ENCODE measurements at regions not wholly inside any gene's neighbourhood (a gene's known extent, or its start where the extent isn't known, plus 50 kb on each side); places are given as distances from the start of the nearest gene placed in this dataset.

DNA sequence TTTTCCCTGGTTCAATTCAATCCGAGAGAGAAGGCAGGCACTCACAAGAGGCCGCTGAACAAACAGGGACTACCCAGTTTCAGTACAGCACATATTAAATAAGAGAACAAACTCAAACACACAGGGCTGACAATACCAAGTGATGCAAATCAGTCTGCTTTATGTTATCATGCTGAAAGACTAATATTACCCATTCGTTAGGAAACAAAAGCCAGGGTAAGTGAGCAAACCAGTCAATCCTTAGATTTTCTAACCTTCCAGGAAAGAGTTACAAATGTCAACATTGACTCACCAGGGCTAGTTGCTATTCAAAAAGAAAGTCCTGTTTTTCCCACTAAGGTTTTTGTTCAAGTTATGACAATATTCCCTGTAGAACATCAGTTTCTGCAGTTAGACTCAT, 246.2 kb downstream of the C12orf42 start:
- H3K4me1 ChIP-seq = no peaks in the 10 kb centered on the region
- H3K27ac ChIP-seq = no peak overlapping the region
- no peak overlapping the region for H3K4me3 ChIP-seq
- no peaks in the 10 kb centered on the region for H3K36me3 ChIP-seq
- TF ChIP-seq, protein P1, sequence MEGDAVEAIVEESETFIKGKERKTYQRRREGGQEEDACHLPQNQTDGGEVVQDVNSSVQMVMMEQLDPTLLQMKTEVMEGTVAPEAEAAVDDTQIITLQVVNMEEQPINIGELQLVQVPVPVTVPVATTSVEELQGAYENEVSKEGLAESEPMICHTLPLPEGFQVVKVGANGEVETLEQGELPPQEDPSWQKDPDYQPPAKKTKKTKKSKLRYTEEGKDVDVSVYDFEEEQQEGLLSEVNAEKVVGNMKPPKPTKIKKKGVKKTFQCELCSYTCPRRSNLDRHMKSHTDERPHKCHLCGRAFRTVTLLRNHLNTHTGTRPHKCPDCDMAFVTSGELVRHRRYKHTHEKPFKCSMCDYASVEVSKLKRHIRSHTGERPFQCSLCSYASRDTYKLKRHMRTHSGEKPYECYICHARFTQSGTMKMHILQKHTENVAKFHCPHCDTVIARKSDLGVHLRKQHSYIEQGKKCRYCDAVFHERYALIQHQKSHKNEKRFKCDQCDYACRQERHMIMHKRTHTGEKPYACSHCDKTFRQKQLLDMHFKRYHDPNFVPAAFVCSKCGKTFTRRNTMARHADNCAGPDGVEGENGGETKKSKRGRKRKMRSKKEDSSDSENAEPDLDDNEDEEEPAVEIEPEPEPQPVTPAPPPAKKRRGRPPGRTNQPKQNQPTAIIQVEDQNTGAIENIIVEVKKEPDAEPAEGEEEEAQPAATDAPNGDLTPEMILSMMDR (IDR thresholded peaks at IDR 0.05) = no peak
- no peak for TF ChIP-seq POLR2A (IDR thresholded peaks at IDR 0.05)
- no peak for TF ChIP-seq EP300 (IDR thresholded peaks at IDR 0.05; ENCODE audit: low read depth)
- no peak for TF ChIP-seq POLR2AphosphoS5 (IDR thresholded peaks at IDR 0.05)
- no peak for DNase-seq
- no peaks in the 10 kb centered on the region for H3K27me3 ChIP-seq
- WGBS, 2 donors (ENCODE audit: low coverage in 1 of 2) = 71 to 76% methylated on average over 1 to 3 of the region's 3 CpGs
- in situ Hi-C loops (cut with MboI; ENCODE audit: low pct_ligation_motif_present in 1 of 4, low pct_unique_long_range_greater_than_20kb in 1 of 4, low sequenced_read_pairs in 3 of 4) = no loop called here
- intact Hi-C loops (cut with DNase I; ENCODE audit: low total_unique reads) = no loop called here
- no peaks in the 10 kb centered on the region for H3K9me3 ChIP-seq

DNA sequence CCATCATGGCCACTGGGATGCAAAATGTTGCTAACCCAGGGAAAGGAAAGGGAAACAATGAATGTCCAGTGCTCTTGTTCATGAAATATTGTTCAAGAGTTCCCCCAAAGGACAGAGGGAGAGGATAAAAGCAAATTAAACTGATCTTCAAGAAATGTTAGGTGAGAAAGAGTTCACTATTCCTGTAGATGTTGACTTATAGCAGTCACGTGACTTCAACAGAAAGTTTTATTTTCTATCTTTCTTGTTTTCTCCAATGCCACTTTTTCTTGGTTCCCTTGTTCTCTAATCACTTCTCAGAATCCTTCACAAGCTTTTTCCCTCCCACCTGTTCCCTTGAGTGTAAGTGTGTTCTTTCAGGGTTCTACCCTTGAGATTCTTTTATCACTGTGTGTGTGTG, 245.3 kb downstream of the C12orf42 start:
- Histone ChIP-seq H3K4me1 (no peaks in the 10 kb centered on the region), H3K36me3 (no peaks in the 10 kb centered on the region), H3K27ac (no peak overlapping the region), H3K9me3 (no peaks in the 10 kb centered on the region), H3K27me3 (no peaks in the 10 kb centered on the region), H3K4me3 (no peak overlapping the region)
- no peak for DNase-seq
- intact Hi-C loops (cut with DNase I; ENCODE audit: low total_unique reads) = no loop called here
- 83% methylated on average over 1 of the region's 1 CpG for WGBS, 2 donors (ENCODE audit: low coverage in 1 of 2)
- TF ChIP-seq POLR2A (IDR thresholded peaks at IDR 0.05) = no peak
- TF ChIP-seq, protein P1 (IDR thresholded peaks at IDR 0.05) = no peak
- no peak for TF ChIP-seq POLR2AphosphoS5 (IDR thresholded peaks at IDR 0.05)
- no peak for TF ChIP-seq EP300 (IDR thresholded peaks at IDR 0.05; ENCODE audit: low read depth)
- in situ Hi-C loops (cut with MboI; ENCODE audit: low pct_ligation_motif_present in 1 of 4, low pct_unique_long_range_greater_than_20kb in 1 of 4, low sequenced_read_pairs in 3 of 4) = no loop called here
